IgD-negative memory B cell (primary cell): ENCODE measurements at regions not wholly inside any gene's neighbourhood (a gene's known extent, or its start where the extent isn't known, plus 50 kb on each side); places are given as distances from the start of the nearest gene placed in this dataset.

Experiments
- H3K27ac Mint-ChIP-seq, 3 donors: one replicate each; pipeline ENCODE4 v1.8.0; 2020 to 2022; ENCODE audit warnings: mild to moderate bottlenecking in 3 of 3, mixed read lengths in 3 of 3, moderate library complexity in 1 of 3
- H3K27me3 Mint-ChIP-seq: one replicate; pipeline ENCODE4 v1.8.0; 2021; ENCODE audit warnings: mixed read lengths
- H3K36me3 Mint-ChIP-seq: one replicate; pipeline ENCODE4 v1.8.0; 2020; ENCODE audit warnings: mild to moderate bottlenecking, mixed read lengths
- H3K4me1 Mint-ChIP-seq, 3 donors: one replicate each; pipeline ENCODE4 v1.8.0; 2020 to 2022; ENCODE audit warnings: mixed read lengths in 3 of 3, mild to moderate bottlenecking in 1 of 3
- H3K4me3 Mint-ChIP-seq, 4 donors: one replicate each; pipeline ENCODE4 v1.8.0; 2020 to 2022; ENCODE audit warnings: mild to moderate bottlenecking in 4 of 4, mixed read lengths in 4 of 4, moderate library complexity in 3 of 4
- H3K9me3 Mint-ChIP-seq, 3 donors: one replicate each; pipeline ENCODE4 v1.8.0; 2020 to 2021; ENCODE audit warnings: mixed read lengths in 3 of 3, mild to moderate bottlenecking in 1 of 3

DNA sequence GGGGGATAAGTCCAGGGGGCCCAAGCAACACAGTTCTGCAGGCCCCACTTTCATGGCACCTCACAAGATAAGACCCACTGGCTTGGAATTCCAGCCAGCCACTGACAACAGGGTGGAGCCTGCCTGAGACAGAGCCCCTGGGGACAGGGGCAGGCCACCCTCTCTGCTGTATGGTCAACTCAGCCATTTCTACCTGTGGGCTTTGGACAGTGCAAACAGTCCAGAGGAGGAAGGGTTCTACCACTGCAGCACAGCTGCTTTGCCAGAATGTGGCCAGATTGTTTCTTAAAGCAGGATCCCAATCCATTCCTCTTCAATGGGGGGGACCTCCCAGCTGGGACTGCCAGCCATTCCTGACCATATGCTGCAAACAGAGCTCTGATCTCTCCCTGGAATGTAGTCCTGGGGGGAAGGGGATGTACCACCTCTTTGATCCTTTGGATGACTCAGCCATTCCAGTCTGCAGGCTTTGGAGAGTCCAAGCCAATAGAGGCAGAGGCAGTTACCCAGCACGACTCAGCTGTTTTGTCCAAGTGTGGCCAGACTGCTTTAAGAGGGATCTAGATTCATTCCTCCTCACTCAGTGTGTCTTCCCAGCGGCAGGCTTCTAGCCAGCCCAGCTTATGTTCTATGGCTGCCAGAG is 842.2 kb downstream of the EPHA7 start:
- peaks cover 2% of the 10 kb centered on the region for H3K36me3 Mint-ChIP-seq
- H3K4me3 Mint-ChIP-seq, result no peak overlapping the region
- no peaks in the 10 kb centered on the region for H3K27me3 Mint-ChIP-seq
- H3K9me3 Mint-ChIP-seq, result peaks cover 2 to 3% (median 2%) of the 10 kb centered on the region in 3 donors
- no peaks in the 10 kb centered on the region for H3K4me1 Mint-ChIP-seq
- no peak overlapping the region for H3K27ac Mint-ChIP-seq

- no peaks in the 10 kb centered on the region for H3K36me3 Mint-ChIP-seq
- H3K27me3 Mint-ChIP-seq, result no peaks in the 10 kb centered on the region
- no peak overlapping the region for H3K27ac Mint-ChIP-seq
- H3K4me1 Mint-ChIP-seq, result no peaks in the 10 kb centered on the region
- peaks cover under 1 to 13% (median 5%) of the 10 kb centered on the region in 3 donors for H3K9me3 Mint-ChIP-seq
- H3K4me3 Mint-ChIP-seq, result no peak overlapping the region
Observed at GRCh38 chr6:92568541-92568940, 850.8 kb downstream of the EPHA7 start.

GRCh38 chr6:92566632-92567031 is 852.7 kb downstream of the EPHA7 start:
- Mint-ChIP-seq H3K4me1 (no peaks in the 10 kb centered on the region), H3K9me3 (peaks cover 3 to 10% (median 7%) of the 10 kb centered on the region in 3 donors), H3K27me3 (no peaks in the 10 kb centered on the region), H3K4me3 (no peak overlapping the region), H3K36me3 (no peaks in the 10 kb centered on the region), H3K27ac (no peak overlapping the region)

- peaks cover 3 to 13% (median 7%) of the 10 kb centered on the region in 3 donors for H3K9me3 Mint-ChIP-seq
- no peak overlapping the region for H3K27ac Mint-ChIP-seq
- H3K27me3 Mint-ChIP-seq, result no peaks in the 10 kb centered on the region
- no peaks in the 10 kb centered on the region for H3K36me3 Mint-ChIP-seq
- H3K4me3 Mint-ChIP-seq, result no peak overlapping the region
- peaks cover 0 to 5% (median 0%) of the 10 kb centered on the region in 3 donors for H3K4me1 Mint-ChIP-seq
Observed at GRCh38 chr6:92564376-92564775, 855.0 kb downstream of the EPHA7 start.

GRCh38 chr6:92559611-92560010 is 859.7 kb downstream of the EPHA7 start:
- H3K36me3 Mint-ChIP-seq, result no peaks in the 10 kb centered on the region
- peaks cover 3 to 5% (median 3%) of the 10 kb centered on the region in 3 donors for H3K9me3 Mint-ChIP-seq
- H3K4me3 Mint-ChIP-seq, result no peak overlapping the region

DNA sequence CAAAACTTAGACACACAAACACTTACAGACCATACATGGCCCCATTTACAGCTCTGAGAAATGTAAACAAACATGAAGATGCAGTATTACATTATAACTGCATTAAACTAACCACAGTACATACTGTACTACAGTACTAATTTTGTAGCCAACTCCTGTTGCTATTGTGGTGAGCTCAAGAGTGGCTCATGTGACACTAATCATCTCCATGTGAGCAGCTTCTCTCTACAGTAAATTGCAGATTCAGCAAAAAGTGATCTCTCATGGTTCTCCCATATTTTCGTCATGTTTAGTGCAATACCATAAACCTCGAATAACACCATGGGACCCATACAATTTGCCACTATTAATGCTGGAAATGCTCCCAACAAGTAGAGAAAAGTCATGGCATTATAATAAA is 860.4 kb downstream of the EPHA7 start:
- Mint-ChIP-seq H3K9me3 (peaks cover 3% of the 10 kb centered on the region in 3 donors), H3K36me3 (no peaks in the 10 kb centered on the region), H3K4me1 (peaks cover 0 to 5% (median 0%) of the 10 kb centered on the region in 3 donors), H3K27me3 (no peaks in the 10 kb centered on the region), H3K27ac (no peak overlapping the region), H3K4me3 (no peak overlapping the region)

More at GRCh38 chr6:92559611-92560010, 859.7 kb downstream of the EPHA7 start:
- Mint-ChIP-seq H3K27ac (no peak overlapping the region), H3K4me1 (peaks cover 0 to 5% (median 0%) of the 10 kb centered on the region in 3 donors), H3K27me3 (no peaks in the 10 kb centered on the region)

DNA sequence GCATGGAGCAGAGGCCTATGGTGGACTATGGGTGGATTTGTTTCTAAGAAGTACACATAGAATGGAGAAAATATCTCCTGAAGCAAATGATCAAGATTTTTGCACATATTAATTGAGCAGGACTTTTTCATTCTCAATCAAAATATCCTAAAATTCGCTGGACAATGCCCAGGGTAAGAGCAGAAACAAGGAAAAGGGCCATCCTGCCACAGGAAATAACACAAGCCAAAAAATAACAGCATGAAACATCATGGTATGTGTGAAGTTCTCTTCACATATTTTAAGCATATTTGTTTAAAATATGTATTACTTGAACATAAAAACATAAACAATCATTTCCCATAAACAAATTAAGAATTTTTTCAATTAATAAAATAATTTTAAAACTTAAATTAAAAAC is 868.9 kb downstream of the EPHA7 start:
- no peak overlapping the region for H3K27ac Mint-ChIP-seq
- H3K4me3 Mint-ChIP-seq, result no peak overlapping the region
- H3K9me3 Mint-ChIP-seq, result peaks cover 0 to 7% (median 0%) of the 10 kb centered on the region in 3 donors
- H3K27me3 Mint-ChIP-seq, result no peaks in the 10 kb centered on the region
- no peaks in the 10 kb centered on the region for H3K36me3 Mint-ChIP-seq
- no peaks in the 10 kb centered on the region for H3K4me1 Mint-ChIP-seq

DNA sequence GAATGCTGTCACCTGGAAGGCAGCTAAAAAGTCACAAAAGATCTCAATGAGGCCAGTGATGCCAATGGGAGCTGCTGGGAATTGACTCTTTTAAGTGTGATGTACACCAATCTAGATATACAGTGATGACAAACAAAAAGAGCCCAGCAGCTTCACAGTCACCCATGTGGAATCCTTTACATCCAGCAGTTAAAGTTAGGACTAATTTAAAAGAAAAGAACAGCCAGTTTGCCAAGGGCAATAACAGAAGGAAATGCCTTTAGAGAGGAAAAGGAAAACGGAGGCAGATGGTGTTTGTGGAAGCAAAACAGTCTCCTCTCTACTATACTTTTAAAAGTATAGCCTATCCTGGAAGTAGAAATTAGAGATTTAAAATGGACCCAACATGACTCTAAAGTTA is 873.5 kb downstream of the EPHA7 start:
- H3K4me3 Mint-ChIP-seq, result no peak overlapping the region
- no peaks in the 10 kb centered on the region for H3K36me3 Mint-ChIP-seq
- peaks cover 3 to 7% (median 7%) of the 10 kb centered on the region in 3 donors for H3K9me3 Mint-ChIP-seq
- H3K27ac Mint-ChIP-seq, result no peak overlapping the region
- H3K27me3 Mint-ChIP-seq, result no peaks in the 10 kb centered on the region
- no peaks in the 10 kb centered on the region for H3K4me1 Mint-ChIP-seq

- H3K4me3 Mint-ChIP-seq, result no peak overlapping the region
- no peak overlapping the region for H3K27ac Mint-ChIP-seq
- no peaks in the 10 kb centered on the region for H3K27me3 Mint-ChIP-seq
- no peaks in the 10 kb centered on the region for H3K36me3 Mint-ChIP-seq
- H3K4me1 Mint-ChIP-seq, result no peaks in the 10 kb centered on the region
- peaks cover 3 to 7% (median 3%) of the 10 kb centered on the region in 3 donors for H3K9me3 Mint-ChIP-seq
Observed at GRCh38 chr6:92541448-92542060, 877.8 kb downstream of the EPHA7 start.

DNA sequence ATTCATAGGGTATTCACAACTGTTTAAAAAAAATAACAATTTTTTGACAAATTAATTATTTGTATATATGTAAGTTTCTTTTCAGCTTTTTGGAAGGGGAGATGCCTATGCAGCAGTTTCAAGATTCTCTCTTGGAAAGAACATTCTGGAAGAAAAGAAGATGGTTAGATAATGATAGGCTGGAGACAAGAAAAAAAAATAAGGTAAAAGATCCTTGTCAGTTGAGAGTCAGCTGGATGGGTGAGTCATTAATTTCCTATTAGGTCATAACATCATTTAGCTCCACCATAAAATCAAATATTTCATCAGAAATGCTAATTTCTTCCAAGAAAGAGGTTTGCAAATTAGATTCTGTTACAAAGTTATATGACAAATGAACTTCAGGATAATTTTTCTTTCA is 880.4 kb downstream of the EPHA7 start:
- Mint-ChIP-seq H3K4me1 (no peaks in the 10 kb centered on the region), H3K36me3 (no peaks in the 10 kb centered on the region), H3K27ac (no peak overlapping the region), H3K9me3 (peaks cover 2 to 11% (median 5%) of the 10 kb centered on the region in 3 donors), H3K4me3 (no peak overlapping the region), H3K27me3 (no peaks in the 10 kb centered on the region)

DNA sequence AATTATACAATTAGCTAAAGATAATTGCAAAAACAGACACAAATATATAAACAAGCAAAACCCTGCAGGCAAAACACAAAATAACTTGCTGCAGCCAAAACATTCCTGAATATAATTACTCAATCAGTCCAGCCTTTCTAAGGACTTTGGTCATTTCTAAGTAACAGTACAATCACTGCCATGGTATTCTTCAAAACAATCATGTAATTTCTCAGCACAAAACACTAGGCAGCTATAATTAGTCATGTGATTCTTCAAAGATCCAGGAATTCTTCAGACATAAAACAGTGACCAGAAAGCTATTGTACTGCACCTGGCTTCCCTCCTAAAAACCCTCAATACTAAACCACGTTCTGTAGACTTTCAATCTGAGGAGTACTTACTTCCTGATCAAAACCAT is 881.1 kb downstream of the EPHA7 start:
- Mint-ChIP-seq H3K4me3 (no peak overlapping the region), H3K27ac (no peak overlapping the region), H3K9me3 (peaks cover 2 to 11% (median 5%) of the 10 kb centered on the region in 3 donors), H3K36me3 (no peaks in the 10 kb centered on the region), H3K4me1 (no peaks in the 10 kb centered on the region), H3K27me3 (no peaks in the 10 kb centered on the region)

GRCh38 chr6:92534109-92534508 is 885.2 kb downstream of the EPHA7 start:
- Mint-ChIP-seq H3K4me1 (no peaks in the 10 kb centered on the region), H3K36me3 (no peaks in the 10 kb centered on the region), H3K4me3 (no peak overlapping the region), H3K27me3 (no peaks in the 10 kb centered on the region), H3K9me3 (peaks cover 2 to 7% (median 2%) of the 10 kb centered on the region in 3 donors), H3K27ac (no peak overlapping the region)

DNA sequence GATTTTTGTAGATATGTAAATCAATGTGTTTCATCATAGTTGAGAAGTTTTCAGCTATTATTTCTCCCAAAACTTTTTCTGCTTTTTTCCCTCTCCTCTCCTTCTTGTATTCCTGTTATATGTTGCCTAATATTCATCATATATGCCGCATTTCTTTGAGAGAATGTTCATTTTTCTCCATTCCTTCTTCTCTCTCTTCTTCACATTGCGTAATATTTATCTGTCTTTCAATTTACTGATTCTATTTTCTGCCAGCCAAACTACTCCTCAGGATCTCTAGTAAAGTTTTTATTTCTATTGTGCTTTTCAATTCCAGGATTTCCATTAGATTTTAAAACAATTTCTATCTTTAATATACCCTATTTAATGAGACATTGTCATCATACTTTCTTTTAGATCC is 896.8 kb downstream of the EPHA7 start:
- Mint-ChIP-seq H3K27me3 (no peaks in the 10 kb centered on the region), H3K27ac (no peak overlapping the region), H3K36me3 (no peaks in the 10 kb centered on the region), H3K4me1 (no peaks in the 10 kb centered on the region), H3K4me3 (no peak overlapping the region), H3K9me3 (peaks cover 0 to 8% (median 4%) of the 10 kb centered on the region in 3 donors)

DNA sequence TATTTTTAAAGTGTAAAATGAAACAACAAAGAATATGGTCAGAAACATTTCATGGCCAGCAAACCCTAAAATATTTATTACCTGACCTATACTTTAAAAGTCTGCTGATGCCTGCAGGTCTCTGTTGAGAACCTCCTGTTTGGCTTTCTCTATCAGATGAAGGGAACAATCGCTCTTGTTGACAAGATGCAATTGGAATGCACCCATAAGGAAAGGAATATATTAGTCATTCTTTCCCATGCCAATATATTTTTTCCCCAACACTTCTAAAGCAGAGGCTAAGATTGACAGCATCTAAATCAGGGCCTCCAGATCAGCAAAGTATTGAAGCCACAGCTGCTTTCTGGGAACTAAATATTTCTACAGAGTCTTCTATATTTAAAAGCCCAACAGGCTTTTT is 897.8 kb downstream of the EPHA7 start:
- Mint-ChIP-seq H3K36me3 (no peaks in the 10 kb centered on the region), H3K9me3 (peaks cover 0 to 4% (median 3%) of the 10 kb centered on the region in 3 donors), H3K4me3 (no peak overlapping the region), H3K27me3 (no peaks in the 10 kb centered on the region), H3K27ac (no peak overlapping the region), H3K4me1 (no peaks in the 10 kb centered on the region)

DNA sequence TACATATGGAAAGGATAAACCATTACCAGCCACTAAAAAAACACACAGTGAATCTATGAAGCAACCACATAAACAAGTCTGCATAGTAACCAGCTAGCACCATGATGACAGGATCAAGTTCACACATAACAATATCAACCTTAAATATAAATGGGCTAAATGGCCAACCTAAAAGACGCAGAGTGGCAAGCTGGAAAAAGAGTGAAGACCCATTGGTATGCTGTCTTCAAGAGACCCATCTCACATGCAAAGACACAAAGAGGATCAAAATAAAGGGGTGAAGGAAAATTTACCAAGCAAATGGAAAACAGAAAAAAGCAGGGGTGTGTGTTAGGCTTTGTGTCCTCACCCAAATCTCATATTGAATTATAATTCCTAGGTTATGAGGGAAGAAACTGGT is 909.2 kb downstream of the EPHA7 start:
- H3K27me3 Mint-ChIP-seq, result no peaks in the 10 kb centered on the region
- H3K27ac Mint-ChIP-seq, result no peak overlapping the region
- no peak overlapping the region for H3K4me3 Mint-ChIP-seq
- H3K9me3 Mint-ChIP-seq, result peaks cover 6 to 11% (median 6%) of the 10 kb centered on the region in 3 donors
- H3K4me1 Mint-ChIP-seq, result peaks cover 0 to 3% (median 0%) of the 10 kb centered on the region in 3 donors
- H3K36me3 Mint-ChIP-seq, result peaks cover 2% of the 10 kb centered on the region

GRCh38 chr6:92507552-92507951 is 911.8 kb downstream of the EPHA7 start:
- H3K4me1 Mint-ChIP-seq, result peaks cover 0 to 3% (median 0%) of the 10 kb centered on the region in 3 donors
- H3K36me3 Mint-ChIP-seq, result peaks cover 2% of the 10 kb centered on the region
- H3K9me3 Mint-ChIP-seq, result peaks cover 6 to 12% (median 9%) of the 10 kb centered on the region in 3 donors
- no peak overlapping the region for H3K27ac Mint-ChIP-seq
- no peaks in the 10 kb centered on the region for H3K27me3 Mint-ChIP-seq
- no peak overlapping the region for H3K4me3 Mint-ChIP-seq
